ENCODE measurements at regions not wholly inside any gene's neighbourhood (a gene's known extent, or its start where the extent isn't known, plus 50 kb on each side); places are given as distances from the start of the nearest gene placed in this dataset.

GRCh38 chr2:8168876-8169424, 512.9 kb upstream of the ID2 start:
- no peak for TF ChIP-seq POLR2AphosphoS5 (IDR thresholded peaks at IDR 0.05; ENCODE audit: low read depth, low read length)

GRCh38 chr2:8169443-8169842, 512.4 kb upstream of the ID2 start:
- TF ChIP-seq SIN3A (IDR thresholded peaks at IDR 0.05; ENCODE audit: borderline replicate concordance, insufficient read depth, low read length) = no peak
- TF ChIP-seq REST (IDR thresholded peaks at IDR 0.05; ENCODE audit: insufficient read depth in 1 of 2, low read depth in 2 of 2, low read length in 2 of 2) = no peak
- no peak for TF ChIP-seq TAF1 (IDR thresholded peaks at IDR 0.05; ENCODE audit: borderline replicate concordance, insufficient read depth, low read length)
- no peak for TF ChIP-seq POLR2AphosphoS5 (IDR thresholded peaks at IDR 0.05; ENCODE audit: low read depth, low read length)
- TF ChIP-seq FOXP2 (optimal IDR thresholded peaks at IDR 0.05; ENCODE audit: borderline replicate concordance, extremely low read depth, extremely low read length, insufficient read depth) = no peak

- TF ChIP-seq POLR2AphosphoS5 (IDR thresholded peaks at IDR 0.05; ENCODE audit: low read depth, low read length) = no peak
- TF ChIP-seq SIN3A (IDR thresholded peaks at IDR 0.05; ENCODE audit: borderline replicate concordance, insufficient read depth, low read length) = no peak
- TF ChIP-seq TAF1 (IDR thresholded peaks at IDR 0.05; ENCODE audit: borderline replicate concordance, insufficient read depth, low read length) = no peak
- TF ChIP-seq FOXP2 (optimal IDR thresholded peaks at IDR 0.05; ENCODE audit: borderline replicate concordance, extremely low read depth, extremely low read length, insufficient read depth) = no peak
- no peak for TF ChIP-seq REST (IDR thresholded peaks at IDR 0.05; ENCODE audit: insufficient read depth in 1 of 2, low read depth in 2 of 2, low read length in 2 of 2)
These were observed 511.1 kb upstream of the ID2 start for GRCh38 chr2:8170552-8171327.

- TF ChIP-seq SIN3A (IDR thresholded peaks at IDR 0.05; ENCODE audit: borderline replicate concordance, insufficient read depth, low read length) = no peak
- no peak for TF ChIP-seq REST (IDR thresholded peaks at IDR 0.05; ENCODE audit: insufficient read depth in 1 of 2, low read depth in 2 of 2, low read length in 2 of 2)
- no peak for TF ChIP-seq POLR2AphosphoS5 (IDR thresholded peaks at IDR 0.05; ENCODE audit: low read depth, low read length)
- TF ChIP-seq FOXP2 (optimal IDR thresholded peaks at IDR 0.05; ENCODE audit: borderline replicate concordance, extremely low read depth, extremely low read length, insufficient read depth) = no peak
- TF ChIP-seq TAF1 (IDR thresholded peaks at IDR 0.05; ENCODE audit: borderline replicate concordance, insufficient read depth, low read length) = no peak
These were observed 510.2 kb upstream of the ID2 start for GRCh38 chr2:8171608-8172007.

GRCh38 chr2:8172661-8173060, 509.2 kb upstream of the ID2 start:
- TF ChIP-seq FOXP2 (optimal IDR thresholded peaks at IDR 0.05; ENCODE audit: borderline replicate concordance, extremely low read depth, extremely low read length, insufficient read depth) (no peak), POLR2AphosphoS5 (IDR thresholded peaks at IDR 0.05; ENCODE audit: low read depth, low read length) (no peak), TAF1 (IDR thresholded peaks at IDR 0.05; ENCODE audit: borderline replicate concordance, insufficient read depth, low read length) (no peak), REST (IDR thresholded peaks at IDR 0.05; ENCODE audit: insufficient read depth in 1 of 2, low read depth in 2 of 2, low read length in 2 of 2) (no peak)
